GM12891 (cell line): ENCODE measurements at regions not wholly inside any gene's neighbourhood (a gene's known extent, or its start where the extent isn't known, plus 50 kb on each side); places are given as distances from the start of the nearest gene placed in this dataset.

ENCODE experiments used
- PAX5 ChIP-seq: IDR thresholded peaks from 2 replicates; pipeline ENCODE4 v1.6.1; 2011; ENCODE audit warnings: low read length, moderate library complexity, mild to moderate bottlenecking; ENCODE audit not compliant: insufficient read depth, severe bottlenecking
- POLR2A ChIP-seq: IDR thresholded peaks from 2 replicates; pipeline ENCODE4 v1.6.1; 2011; ENCODE audit warnings: low read depth, low read length, control low read depth
- POLR2AphosphoS5 ChIP-seq: IDR thresholded peaks from 2 replicates; pipeline ENCODE4 v1.6.1; 2011; ENCODE audit warnings: low read depth, low read length, control low read depth
- POU2F2 ChIP-seq: IDR thresholded peaks from 2 replicates; pipeline ENCODE4 v1.6.1; 2011; ENCODE audit warnings: low read depth, mild to moderate bottlenecking, control low read depth, low read length, moderate library complexity
- SPI1 ChIP-seq: IDR thresholded peaks from 2 replicates; pipeline ENCODE4 v1.6.1; 2011; ENCODE audit warnings: low read depth, low read length, control low read depth
- TAF1 ChIP-seq: IDR thresholded peaks from 2 replicates; pipeline ENCODE4 v1.6.1; 2011; ENCODE audit warnings: low read depth, low read length, control low read depth

GRCh38 chr3:127392156-127392490, 104.3 kb upstream of the PRR20G start:
- TF ChIP-seq POLR2A, result no peak
- no peak for TF ChIP-seq TAF1
- no peak for TF ChIP-seq POLR2AphosphoS5
- no peak for TF ChIP-seq SPI1
- no peak for TF ChIP-seq PAX5
- no peak for TF ChIP-seq POU2F2
